RWPE1 (cell line): ENCODE measurements at regions not wholly inside any gene's neighbourhood (a gene's known extent, or its start where the extent isn't known, plus 50 kb on each side); places are given as distances from the start of the nearest gene placed in this dataset.
A peak's percentile ranks its signal among the peaks of the same experiment; 100 is the strongest.
"Not testable (repeated sequence)": the region's sequence is repeated elsewhere in the genome, so short reads cannot be mapped to it uniquely, and the experiment has no call there.

Source experiments
- CTCF ChIA-PET: fragments of 350-600 bp; sonication (Branson Sonifier 250); formaldehyde crosslinking; extraction: SDS; loops from one replicate; lab custom pipeline; 2021; lab: Yijun Ruan, JAX
- POLR2A ChIA-PET: fragments of 400-600 bp; formaldehyde crosslinking; extraction: SDS; loops from one replicate; lab custom pipeline; 2020; ENCODE audit warnings: antibody characterized with exemption; ENCODE audit not compliant: low non-redundant PET; lab: Yijun Ruan, JAX
- DNase-seq: peaks from one replicate; pipeline ENCODE4 v3.0.0; 2012; ENCODE audit warnings: low spot score
- H3K27ac ChIP-seq: fragments of 450-650 bp; 2 replicates; pipeline ENCODE4 v1.5.1; 2017
- TF ChIP-seq, protein P1 (sequence below): fragments of 450-650 bp; conservative IDR thresholded peaks from 2 replicates; pipeline ENCODE4 v1.5.1; 2017; ENCODE audit warnings: low read depth, mild to moderate bottlenecking

DNA sequence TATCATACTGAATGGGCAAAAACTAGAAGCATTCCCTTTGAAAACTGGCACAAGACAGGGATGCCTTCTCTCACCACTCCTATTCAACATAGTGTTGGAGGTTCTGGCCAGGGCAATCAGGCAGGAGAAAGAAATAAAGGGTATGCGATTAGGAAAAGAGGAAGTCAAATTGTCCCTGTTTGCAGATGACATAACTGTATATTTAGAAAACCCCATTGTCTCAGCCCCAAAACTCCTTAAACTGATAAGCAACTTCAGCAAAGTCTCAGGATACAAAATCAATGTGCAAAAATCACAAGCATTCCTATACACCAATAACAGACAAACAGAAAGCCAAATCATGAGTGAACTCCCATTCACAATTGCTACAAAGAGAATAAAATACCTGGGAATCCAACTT, 52.5 kb upstream of the CCDC71L start:
- DNase-seq, H3K27ac ChIP-seq, CTCF ChIA-PET, POLR2A ChIA-PET: not testable (repeated sequence)

DNA sequence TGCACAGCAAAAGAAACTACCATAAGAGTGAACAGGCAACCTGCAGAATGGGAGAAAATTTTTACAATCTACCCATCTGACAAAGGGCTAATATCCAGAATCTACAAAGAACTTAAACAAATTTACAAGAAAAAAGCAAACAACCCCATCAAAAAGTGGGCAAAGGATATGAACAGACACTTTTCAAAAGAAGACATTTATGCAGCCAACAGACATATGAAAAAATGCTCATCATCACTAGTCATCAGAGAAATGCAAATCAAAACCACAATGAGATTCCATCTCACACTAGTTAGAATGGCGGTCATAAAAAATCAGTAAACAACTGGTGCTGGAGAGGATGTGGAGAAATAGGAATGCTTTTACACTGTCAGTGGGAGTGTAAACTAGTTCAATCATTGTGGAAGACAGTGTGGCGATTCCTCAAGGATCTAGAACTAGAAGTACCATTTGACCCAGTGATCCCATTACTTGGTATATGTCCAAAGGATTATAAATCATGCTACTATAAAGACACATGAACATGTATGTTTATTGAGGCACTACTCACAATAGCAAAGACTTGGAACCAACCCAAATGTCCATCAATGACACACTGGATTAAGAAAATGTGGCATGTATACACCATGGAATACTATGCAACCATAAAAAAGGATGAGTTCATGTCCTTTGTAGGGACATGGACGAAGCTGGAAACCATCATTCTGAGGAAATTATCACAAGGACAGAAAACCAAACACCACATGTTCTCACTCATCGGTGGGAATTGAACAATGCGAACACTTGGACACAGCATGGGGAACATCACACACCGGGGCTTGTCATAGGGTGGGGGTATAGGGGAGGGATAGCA, 53.9 kb upstream of the CCDC71L start:
- DNase-seq: not testable (repeated sequence)

DNA sequence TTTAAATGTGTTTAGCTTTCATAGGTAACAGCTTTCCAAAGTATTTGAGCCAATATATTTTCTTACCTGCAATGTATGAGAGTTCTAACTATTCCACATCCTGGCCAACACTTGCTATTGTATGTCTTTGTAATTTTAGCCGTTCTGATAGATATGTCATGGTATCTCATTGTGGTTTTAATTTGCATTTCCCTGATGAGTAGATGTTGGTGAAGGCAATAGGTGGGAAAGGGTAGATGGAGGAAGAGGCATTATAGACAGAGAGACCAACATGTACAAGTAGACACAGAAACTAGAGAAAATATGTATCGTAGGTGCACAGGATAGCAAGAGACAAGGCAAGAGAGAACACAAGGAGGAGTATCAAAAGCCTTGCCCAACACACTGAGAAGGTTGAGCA, 54.8 kb upstream of the CCDC71L start:
- TF ChIP-seq, protein P1, sequence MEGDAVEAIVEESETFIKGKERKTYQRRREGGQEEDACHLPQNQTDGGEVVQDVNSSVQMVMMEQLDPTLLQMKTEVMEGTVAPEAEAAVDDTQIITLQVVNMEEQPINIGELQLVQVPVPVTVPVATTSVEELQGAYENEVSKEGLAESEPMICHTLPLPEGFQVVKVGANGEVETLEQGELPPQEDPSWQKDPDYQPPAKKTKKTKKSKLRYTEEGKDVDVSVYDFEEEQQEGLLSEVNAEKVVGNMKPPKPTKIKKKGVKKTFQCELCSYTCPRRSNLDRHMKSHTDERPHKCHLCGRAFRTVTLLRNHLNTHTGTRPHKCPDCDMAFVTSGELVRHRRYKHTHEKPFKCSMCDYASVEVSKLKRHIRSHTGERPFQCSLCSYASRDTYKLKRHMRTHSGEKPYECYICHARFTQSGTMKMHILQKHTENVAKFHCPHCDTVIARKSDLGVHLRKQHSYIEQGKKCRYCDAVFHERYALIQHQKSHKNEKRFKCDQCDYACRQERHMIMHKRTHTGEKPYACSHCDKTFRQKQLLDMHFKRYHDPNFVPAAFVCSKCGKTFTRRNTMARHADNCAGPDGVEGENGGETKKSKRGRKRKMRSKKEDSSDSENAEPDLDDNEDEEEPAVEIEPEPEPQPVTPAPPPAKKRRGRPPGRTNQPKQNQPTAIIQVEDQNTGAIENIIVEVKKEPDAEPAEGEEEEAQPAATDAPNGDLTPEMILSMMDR: no peak
- POLR2A ChIA-PET: no interaction called here
- CTCF ChIA-PET: interaction anchor here (0.6 kb wide), 1 partner anchor 21 kb away, joined by 6 read pairs; no protein-coding TSS in a partner anchor
- H3K27ac ChIP-seq: no peak overlapping the region
- no peak for DNase-seq

More for the DNA sequence above, 53.9 kb upstream of the CCDC71L start:
- POLR2A ChIA-PET, CTCF ChIA-PET, H3K27ac ChIP-seq: not testable (repeated sequence)

DNA sequence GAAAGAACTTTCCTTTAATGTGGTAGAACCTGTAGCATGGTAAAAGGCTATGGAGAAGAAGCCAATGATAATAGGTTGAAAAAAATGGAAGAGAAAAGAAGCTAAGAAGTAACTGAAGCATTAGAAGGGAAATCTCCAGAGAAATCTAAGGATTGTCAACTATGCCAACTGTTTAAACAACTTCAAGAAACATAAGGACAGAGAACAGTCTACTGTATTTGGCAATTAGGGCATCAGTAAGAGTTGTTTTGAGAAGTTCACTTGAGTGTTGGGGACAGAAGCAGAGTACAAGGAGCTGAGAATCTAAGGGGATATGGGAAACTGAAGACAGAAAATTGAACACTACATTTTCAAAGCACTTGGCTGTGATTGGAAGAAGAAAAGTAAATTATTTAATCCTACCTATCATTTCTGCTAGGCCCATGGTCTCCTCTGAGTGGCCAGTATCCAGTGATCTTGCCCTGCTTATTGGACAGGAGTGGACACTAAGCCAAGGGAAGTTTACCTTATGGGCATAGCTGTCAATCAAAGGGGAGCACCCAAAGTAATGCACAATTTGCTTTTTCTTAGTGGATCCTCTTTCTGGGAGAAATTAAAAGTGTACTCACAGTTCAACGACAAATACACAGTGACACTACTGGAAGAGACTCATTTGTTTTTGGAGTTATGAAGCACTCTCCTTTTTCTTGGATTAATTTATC, 56.4 kb upstream of the CCDC71L start:
- H3K27ac ChIP-seq: no peak overlapping the region
- TF ChIP-seq, protein P1: no peak
- CTCF ChIA-PET: interaction anchor here (0.6 to 1.4 kb wide), 3 partner anchors 19 to 63 kb away, joined by 3 to 4 read pairs (median 4); partner anchors contain the start of gene CCDC71L
- DNase-seq: no peak
- POLR2A ChIA-PET: interaction anchor here (0.7 kb wide), 1 partner anchor 1110 kb away, joined by 3 read pairs; no protein-coding TSS in a partner anchor

DNA sequence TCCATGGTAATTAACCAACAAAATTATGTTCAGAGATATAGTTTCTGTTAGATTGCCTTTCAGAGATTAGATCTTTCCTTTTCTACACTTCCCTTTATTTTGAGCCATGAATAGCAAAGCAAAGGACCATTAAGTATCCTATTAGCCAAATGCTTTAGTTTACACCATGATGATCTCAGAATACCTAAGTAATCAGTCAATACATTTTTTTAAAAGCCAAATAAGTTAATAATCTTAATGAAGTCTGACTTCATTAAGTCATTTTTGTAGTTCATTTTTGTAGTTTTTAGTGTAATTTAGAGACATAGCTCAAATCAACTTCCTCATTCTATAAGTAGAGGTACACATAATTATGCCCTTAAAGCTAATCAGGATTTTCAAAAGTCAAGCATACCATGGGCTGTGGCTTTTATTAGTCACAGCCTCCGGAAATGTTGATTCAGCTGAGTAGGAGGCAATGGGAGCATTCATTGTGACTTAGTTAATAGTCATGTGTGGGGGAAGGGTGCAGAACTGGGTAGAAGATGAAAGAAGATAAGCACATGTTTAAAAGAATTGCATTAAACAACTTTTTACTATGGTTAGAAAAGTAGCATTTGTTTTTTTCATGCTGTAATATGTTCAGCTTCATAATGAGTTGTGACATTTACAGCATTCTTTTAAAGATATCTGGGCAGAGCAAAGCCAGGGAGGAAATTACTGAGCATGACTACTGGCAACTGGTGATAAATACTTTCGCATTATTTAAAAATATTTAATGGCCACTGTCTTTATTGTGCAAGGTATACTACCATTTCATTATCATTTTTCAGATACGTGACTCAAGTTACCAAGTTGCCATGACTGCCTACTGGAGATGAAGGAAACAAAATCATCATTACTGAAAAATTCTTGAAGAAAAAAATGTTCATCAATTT, 57.3 kb upstream of the CCDC71L start:
- POLR2A ChIA-PET: interaction anchor here (0.7 kb wide), 1 partner anchor 1110 kb away, joined by 3 read pairs; no protein-coding TSS in a partner anchor
- peak; percentile 90 for DNase-seq
- TF ChIP-seq, protein P1: no peak
- H3K27ac ChIP-seq: no peak overlapping the region; the same call in 1 of the 2 replicates
- CTCF ChIA-PET: interaction anchor here (0.7 to 1.4 kb wide), 4 partner anchors 18 to 269 kb away, joined by 4 read pairs; partner anchors contain the start of gene CCDC71L

DNA sequence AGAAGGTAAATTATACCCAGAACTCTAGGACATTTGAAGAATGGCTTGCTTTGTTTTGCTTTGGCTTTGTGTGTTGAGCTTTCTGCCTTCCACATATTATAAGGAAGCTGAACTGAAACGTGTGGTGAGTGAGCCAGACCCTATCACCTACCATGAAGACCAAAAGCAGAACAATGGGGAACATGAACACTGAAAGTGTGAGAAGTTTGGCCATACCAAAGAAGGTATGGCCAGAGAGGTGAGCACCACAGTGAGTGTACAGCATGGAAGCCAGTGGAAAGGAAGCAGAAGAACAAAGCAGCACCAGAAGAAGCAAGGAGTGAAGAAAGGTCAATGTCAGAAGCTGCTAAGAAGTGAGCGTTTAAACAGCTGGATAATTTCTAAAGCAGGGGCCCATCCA, 59.7 kb upstream of the CCDC71L start:
- DNase-seq: no peak
- H3K27ac ChIP-seq: no peak overlapping the region
- CTCF ChIA-PET: interaction anchor here (0.5 kb wide), 1 partner anchor 1051 kb away, joined by 3 read pairs; no protein-coding TSS in a partner anchor
- TF ChIP-seq, protein P1: no peak
- POLR2A ChIA-PET: no interaction called here
